ENCODE measurements at regions not wholly inside any gene's neighbourhood (a gene's known extent, or its start where the extent isn't known, plus 50 kb on each side); places are given as distances from the start of the nearest gene placed in this dataset.
"Not testable (repeated sequence)": the region's sequence is repeated elsewhere in the genome, so short reads cannot be mapped to it uniquely, and the experiment has no call there.

- in situ Hi-C loops (cut with HindIII; ENCODE audit: low pct_unique_long_range_greater_than_20kb, low sequenced_read_pairs) = no loop called here
- TF ChIP-seq JUND (IDR thresholded peaks at IDR 0.05; ENCODE audit: low read depth) = no peak
- no peak for DNase-seq (ENCODE audit: low read depth in 1 of 2, low spot score in 1 of 2)
Measured at GRCh38 chr12:34097213-34097612, 74.9 kb downstream of the ALG10 start.

- in situ Hi-C loops (cut with HindIII; ENCODE audit: low pct_unique_long_range_greater_than_20kb, low sequenced_read_pairs) = no loop called here
- TF ChIP-seq JUND (IDR thresholded peaks at IDR 0.05; ENCODE audit: low read depth) = no peak
- no peak for DNase-seq (ENCODE audit: low read depth in 1 of 2, low spot score in 1 of 2)
Measured at GRCh38 chr12:34105392-34105933, 83.2 kb downstream of the ALG10 start.

- TF ChIP-seq JUND (IDR thresholded peaks at IDR 0.05; ENCODE audit: low read depth) = no peak
- DNase-seq (ENCODE audit: low read depth in 1 of 2, low spot score in 1 of 2) = no peak
- in situ Hi-C loops (cut with HindIII; ENCODE audit: low pct_unique_long_range_greater_than_20kb, low sequenced_read_pairs) = no loop called here
Measured at GRCh38 chr12:34106172-34106571, 83.9 kb downstream of the ALG10 start.

GRCh38 chr12:34107016-34107415 is 84.7 kb downstream of the ALG10 start:
- TF ChIP-seq JUND (IDR thresholded peaks at IDR 0.05; ENCODE audit: low read depth) = no peak
- in situ Hi-C loops (cut with HindIII; ENCODE audit: low pct_unique_long_range_greater_than_20kb, low sequenced_read_pairs) = no loop called here

GRCh38 chr12:34107781-34108404 is 85.6 kb downstream of the ALG10 start:
- in situ Hi-C loops (cut with HindIII; ENCODE audit: low pct_unique_long_range_greater_than_20kb, low sequenced_read_pairs) = no loop called here
- DNase-seq (ENCODE audit: low read depth in 1 of 2, low spot score in 1 of 2) = no peak
- TF ChIP-seq JUND (IDR thresholded peaks at IDR 0.05; ENCODE audit: low read depth) = no peak

More at GRCh38 chr12:34107016-34107415, 84.7 kb downstream of the ALG10 start:
- no peak for DNase-seq (ENCODE audit: low read depth in 1 of 2, low spot score in 1 of 2)

GRCh38 chr12:34108405-34108803 is 86.1 kb downstream of the ALG10 start:
- no peak for TF ChIP-seq JUND (IDR thresholded peaks at IDR 0.05; ENCODE audit: low read depth)
- in situ Hi-C loops (cut with HindIII; ENCODE audit: low pct_unique_long_range_greater_than_20kb, low sequenced_read_pairs) = no loop called here
- no peak for DNase-seq (ENCODE audit: low read depth in 1 of 2, low spot score in 1 of 2)

- DNase-seq (ENCODE audit: low read depth in 1 of 2, low spot score in 1 of 2) = no peak
- TF ChIP-seq JUND (IDR thresholded peaks at IDR 0.05; ENCODE audit: low read depth) = no peak
- in situ Hi-C loops (cut with HindIII; ENCODE audit: low pct_unique_long_range_greater_than_20kb, low sequenced_read_pairs) = no loop called here
Measured at GRCh38 chr12:34108967-34109366, 86.7 kb downstream of the ALG10 start.

GRCh38 chr12:34109390-34109789 is 87.1 kb downstream of the ALG10 start:
- in situ Hi-C loops (cut with HindIII; ENCODE audit: low pct_unique_long_range_greater_than_20kb, low sequenced_read_pairs) = no loop called here
- TF ChIP-seq JUND (IDR thresholded peaks at IDR 0.05; ENCODE audit: low read depth) = no peak
- no peak for DNase-seq (ENCODE audit: low read depth in 1 of 2, low spot score in 1 of 2)

GRCh38 chr12:34109909-34110531 is 87.7 kb downstream of the ALG10 start:
- in situ Hi-C loops (cut with HindIII; ENCODE audit: low pct_unique_long_range_greater_than_20kb, low sequenced_read_pairs) = not testable (repeated sequence)

GRCh38 chr12:34119366-34119765 is 97.1 kb downstream of the ALG10 start:
- no peak for DNase-seq (ENCODE audit: low read depth in 1 of 2, low spot score in 1 of 2)
- in situ Hi-C loops (cut with HindIII; ENCODE audit: low pct_unique_long_range_greater_than_20kb, low sequenced_read_pairs) = no loop called here
- TF ChIP-seq JUND (IDR thresholded peaks at IDR 0.05; ENCODE audit: low read depth) = no peak

More at GRCh38 chr12:34109909-34110531, 87.7 kb downstream of the ALG10 start:
- not testable (repeated sequence) for DNase-seq (ENCODE audit: low read depth in 1 of 2, low spot score in 1 of 2)

GRCh38 chr12:34121360-34121759 is 99.1 kb downstream of the ALG10 start:
- in situ Hi-C loops (cut with HindIII; ENCODE audit: low pct_unique_long_range_greater_than_20kb, low sequenced_read_pairs) = no loop called here
- no peak for TF ChIP-seq JUND (IDR thresholded peaks at IDR 0.05; ENCODE audit: low read depth)

GRCh38 chr12:34123092-34123491 is 100.8 kb downstream of the ALG10 start:
- in situ Hi-C loops (cut with HindIII; ENCODE audit: low pct_unique_long_range_greater_than_20kb, low sequenced_read_pairs) = not testable (repeated sequence)
- DNase-seq (ENCODE audit: low read depth in 1 of 2, low spot score in 1 of 2) = peak; percentile 57 to 81

More at GRCh38 chr12:34121360-34121759, 99.1 kb downstream of the ALG10 start:
- DNase-seq (ENCODE audit: low read depth in 1 of 2, low spot score in 1 of 2) = peak in 1 of 2 experiments; percentile 15

- TF ChIP-seq JUND (IDR thresholded peaks at IDR 0.05; ENCODE audit: low read depth) = no peak
- DNase-seq (ENCODE audit: low read depth in 1 of 2, low spot score in 1 of 2) = no peak
- in situ Hi-C loops (cut with HindIII; ENCODE audit: low pct_unique_long_range_greater_than_20kb, low sequenced_read_pairs) = no loop called here
Measured at GRCh38 chr12:34124608-34125007, 102.3 kb downstream of the ALG10 start.

Data from T47D (cell line).